K562 (cell line): ENCODE measurements at regions not wholly inside any gene's neighbourhood (a gene's known extent, or its start where the extent isn't known, plus 50 kb on each side); places are given as distances from the start of the nearest gene placed in this dataset.

Source experiments
- ADNP ChIP-seq: fragments of 200-800 bp; sonication (Bioruptor generic); IDR thresholded peaks from 2 replicates; pipeline ENCODE4 v1.6.1; 2016; ENCODE audit warnings: missing genetic modification characterization, missing compliant biosample characterization
- AFF4 ChIP-seq: sonication (generic); formaldehyde crosslinking; IDR thresholded peaks from 2 replicates; pipeline ENCODE4 v1.8.0; 2023; ENCODE audit warnings: mild to moderate bottlenecking, missing genetic modification reagents
- FOXK2 ChIP-seq, 2 experiments: fragments of 450-650 bp; IDR thresholded peaks in 1 of 2; conservative IDR thresholded peaks in 1 of 2; 2 replicates each; pipeline ENCODE4 v1.6.1; 2016; ENCODE audit warnings: low read depth in 2 of 2, mild to moderate bottlenecking in 1 of 2
- GTF2F1 ChIP-seq: IDR thresholded peaks from 2 replicates; pipeline ENCODE4 v1.6.1; 2011; ENCODE audit warnings: low read depth, low read length, improper control_type of control experiment
- MYNN ChIP-seq, 2 experiments: sonication (generic); formaldehyde crosslinking in 1 of 2; IDR thresholded peaks; 2 replicates each; pipeline versions ENCODE4 v1.5.0 to v1.6.1; 2016 to 2020; ENCODE audit warnings: antibody characterized with exemption in 1 of 2, missing genetic modification reagents in 1 of 2
- NFXL1 ChIP-seq: fragments of 450-650 bp; formaldehyde crosslinking; IDR thresholded peaks from 2 replicates; pipeline ENCODE4 v1.4.0; 2021; ENCODE audit warnings: mild to moderate bottlenecking
- RBM25 ChIP-seq: fragments of 200-400 bp; formaldehyde crosslinking; IDR thresholded peaks from 2 replicates; pipeline ENCODE4 v1.6.1; 2018; ENCODE audit warnings: low read length, low read depth, moderate library complexity; ENCODE audit not compliant: severe bottlenecking
- SAFB ChIP-seq: fragments of 200-400 bp; formaldehyde crosslinking; IDR thresholded peaks from 2 replicates; pipeline ENCODE4 v1.6.1; 2017; ENCODE audit warnings: low read depth, low read length, borderline replicate concordance
- SPI1 ChIP-seq: IDR thresholded peaks from 2 replicates; pipeline ENCODE4 v1.6.1; 2011; ENCODE audit warnings: low read depth, low read length, control low read depth, borderline replicate concordance
- TAF9B ChIP-seq: fragments of 450-650 bp; IDR thresholded peaks from 2 replicates; pipeline ENCODE4 v1.6.1; 2018; ENCODE audit warnings: mild to moderate bottlenecking; ENCODE audit not compliant: partially characterized antibody
- YBX1 ChIP-seq: fragments of 450-650 bp; IDR thresholded peaks from 2 replicates; pipeline ENCODE4 v1.7.1; 2016; ENCODE audit warnings: mild to moderate bottlenecking
- ZNF197 ChIP-seq: fragments of 200-800 bp; sonication (Bioruptor generic); IDR thresholded peaks from 2 replicates; pipeline ENCODE4 v1.6.1; 2016; ENCODE audit warnings: low read depth, missing genetic modification characterization, missing compliant biosample characterization
- ZNF280A ChIP-seq: fragments of 450-650 bp; IDR thresholded peaks from 2 replicates; pipeline ENCODE4 v1.6.1; 2018; ENCODE audit warnings: mild to moderate bottlenecking, low read depth; ENCODE audit not compliant: partially characterized antibody
- ZNF431 ChIP-seq: sonication (generic); formaldehyde crosslinking; IDR thresholded peaks from 2 replicates; pipeline ENCODE4 v1.8.0; 2022; ENCODE audit warnings: mild to moderate bottlenecking, missing genetic modification reagents
- ZNF445 ChIP-seq: fragments of 250-450 bp; sonication (Bioruptor Pico); IDR thresholded peaks from 2 replicates; pipeline ENCODE4 v1.4.0; 2020; ENCODE audit warnings: low read depth, mild to moderate bottlenecking, moderate library complexity
- TF ChIP-seq, protein P1 (sequence below): fragments of 250-450 bp; sonication (Bioruptor Pico); IDR thresholded peaks from 2 replicates; pipeline ENCODE4 v1.5.0; 2021; ENCODE audit warnings: mild to moderate bottlenecking, borderline replicate concordance
- TF ChIP-seq, protein P2 (sequence below): fragments of 450-650 bp; conservative IDR thresholded peaks from 2 replicates; pipeline ENCODE4 v1.6.1; 2016; ENCODE audit warnings: missing genetic modification characterization, low read depth, mild to moderate bottlenecking, control low read depth, missing compliant biosample characterization
- TF ChIP-seq, protein P3 (sequence below): sonication (generic); formaldehyde crosslinking; IDR thresholded peaks from 2 replicates; pipeline ENCODE4 v1.8.0; 2022; ENCODE audit warnings: mild to moderate bottlenecking, missing genetic modification reagents

DNA sequence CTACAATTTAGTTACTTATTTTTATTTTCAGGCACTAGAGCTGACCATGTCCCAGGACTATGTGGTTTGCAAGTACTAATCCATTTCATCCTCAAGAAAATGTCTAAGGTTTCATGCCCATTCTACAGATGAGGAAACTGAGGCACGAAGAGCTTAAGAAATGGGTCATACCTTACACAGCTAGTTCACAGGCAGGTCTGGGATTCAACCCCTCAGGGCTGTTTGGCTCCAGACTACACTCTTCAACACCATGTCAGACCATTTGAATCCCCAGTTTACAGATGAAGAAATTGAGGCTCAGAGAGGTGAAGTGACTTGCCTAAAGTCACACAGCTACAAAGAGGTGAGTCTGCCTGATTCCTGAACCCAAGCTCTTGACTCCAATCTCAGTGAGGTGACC, 144.1 kb downstream of the MIAT start (continued):
- TF ChIP-seq, protein P1, sequence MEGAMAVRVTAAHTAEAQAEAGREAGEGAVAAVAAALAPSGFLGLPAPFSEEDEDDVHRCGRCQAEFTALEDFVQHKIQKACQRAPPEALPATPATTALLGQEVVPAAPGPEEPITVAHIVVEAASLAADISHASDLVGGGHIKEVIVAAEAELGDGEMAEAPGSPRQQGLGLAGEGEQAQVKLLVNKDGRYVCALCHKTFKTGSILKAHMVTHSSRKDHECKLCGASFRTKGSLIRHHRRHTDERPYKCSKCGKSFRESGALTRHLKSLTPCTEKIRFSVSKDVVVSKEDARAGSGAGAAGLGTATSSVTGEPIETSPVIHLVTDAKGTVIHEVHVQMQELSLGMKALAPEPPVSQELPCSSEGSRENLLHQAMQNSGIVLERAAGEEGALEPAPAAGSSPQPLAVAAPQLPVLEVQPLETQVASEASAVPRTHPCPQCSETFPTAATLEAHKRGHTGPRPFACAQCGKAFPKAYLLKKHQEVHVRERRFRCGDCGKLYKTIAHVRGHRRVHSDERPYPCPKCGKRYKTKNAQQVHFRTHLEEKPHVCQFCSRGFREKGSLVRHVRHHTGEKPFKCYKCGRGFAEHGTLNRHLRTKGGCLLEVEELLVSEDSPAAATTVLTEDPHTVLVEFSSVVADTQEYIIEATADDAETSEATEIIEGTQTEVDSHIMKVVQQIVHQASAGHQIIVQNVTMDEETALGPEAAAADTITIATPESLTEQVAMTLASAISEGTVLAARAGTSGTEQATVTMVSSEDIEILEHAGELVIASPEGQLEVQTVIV = no peak
- TF ChIP-seq TAF9B = no peak
- TF ChIP-seq, protein P2, sequence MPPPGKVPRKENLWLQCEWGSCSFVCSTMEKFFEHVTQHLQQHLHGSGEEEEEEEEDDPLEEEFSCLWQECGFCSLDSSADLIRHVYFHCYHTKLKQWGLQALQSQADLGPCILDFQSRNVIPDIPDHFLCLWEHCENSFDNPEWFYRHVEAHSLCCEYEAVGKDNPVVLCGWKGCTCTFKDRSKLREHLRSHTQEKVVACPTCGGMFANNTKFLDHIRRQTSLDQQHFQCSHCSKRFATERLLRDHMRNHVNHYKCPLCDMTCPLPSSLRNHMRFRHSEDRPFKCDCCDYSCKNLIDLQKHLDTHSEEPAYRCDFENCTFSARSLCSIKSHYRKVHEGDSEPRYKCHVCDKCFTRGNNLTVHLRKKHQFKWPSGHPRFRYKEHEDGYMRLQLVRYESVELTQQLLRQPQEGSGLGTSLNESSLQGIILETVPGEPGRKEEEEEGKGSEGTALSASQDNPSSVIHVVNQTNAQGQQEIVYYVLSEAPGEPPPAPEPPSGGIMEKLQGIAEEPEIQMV (tag) = no peak
- no peak for TF ChIP-seq ZNF280A
- TF ChIP-seq AFF4 (CRISPR knock-in tag) = no peak
- no peak for TF ChIP-seq SPI1
- TF ChIP-seq, protein P3, sequence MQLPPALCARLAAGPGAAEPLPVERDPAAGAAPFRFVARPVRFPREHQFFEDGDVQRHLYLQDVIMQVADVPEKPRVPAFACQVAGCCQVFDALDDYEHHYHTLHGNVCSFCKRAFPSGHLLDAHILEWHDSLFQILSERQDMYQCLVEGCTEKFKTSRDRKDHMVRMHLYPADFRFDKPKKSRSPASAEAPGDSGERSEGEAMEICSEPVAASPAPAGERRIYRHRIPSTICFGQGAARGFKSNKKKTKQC (CRISPR knock-in tag) = no peak
- TF ChIP-seq RBM25 = peak; percentile 91
- no peak for TF ChIP-seq ZNF445
- no peak for TF ChIP-seq FOXK2 (conservative IDR thresholded peaks at IDR 0.05 in 1 of 2, IDR thresholded peaks at IDR 0.05 in 1 of 2; ENCODE audit: low read depth in 2 of 2)
- no peak for TF ChIP-seq MYNN (IDR thresholded peaks at IDR 0.05)
- no peak for TF ChIP-seq MYNN (CRISPR knock-in tag; IDR thresholded peaks at IDR 0.05)
- peak; percentile 31; the same call in 1 of the 2 replicates for TF ChIP-seq ADNP (tag)
- TF ChIP-seq ZNF197 (CRISPR knock-in tag) = no peak
- TF ChIP-seq SAFB = no peak
- TF ChIP-seq NFXL1 (CRISPR knock-in tag) = no peak
- TF ChIP-seq ZNF431 = no peak
- no peak for TF ChIP-seq GTF2F1
- no peak for TF ChIP-seq YBX1
